GM21786 (cell line): ENCODE measurements at regions not wholly inside any gene's neighbourhood (a gene's known extent, or its start where the extent isn't known, plus 50 kb on each side); places are given as distances from the start of the nearest gene placed in this dataset.

ENCODE experiments used
- ATAC-seq: cut with Tn5 transposase; IDR thresholded peaks from one replicate; pipeline ENCODE4 v1.9.1; 2021; ENCODE audit not compliant: unreplicated experiment

DNA sequence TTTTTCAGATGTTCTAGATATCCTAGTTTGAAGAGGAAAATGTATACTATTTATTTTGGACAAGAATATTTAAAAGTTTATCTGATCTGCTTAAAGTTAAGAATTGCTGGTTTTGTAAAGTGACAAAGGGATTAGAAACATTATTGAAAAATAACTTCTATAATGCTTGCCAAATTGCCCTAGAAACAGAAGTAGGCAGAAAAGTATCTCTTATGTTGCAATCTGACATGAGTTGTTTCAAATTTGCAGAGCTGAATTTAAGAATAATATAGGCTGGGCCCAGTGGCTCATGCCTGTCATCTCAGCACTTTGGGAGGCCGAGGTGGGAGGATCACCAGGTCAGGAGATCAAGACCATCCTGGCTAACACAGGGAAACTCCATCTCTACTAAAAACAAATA, 777.1 kb downstream of the LIG4 start:
- ATAC-seq = no peak

- ATAC-seq = no peak
Measured at GRCh38 chr13:107434347-107434746, 781.0 kb downstream of the LIG4 start.

- ATAC-seq = no peak
Measured at GRCh38 chr13:107427536-107427935, 787.8 kb downstream of the LIG4 start.

DNA sequence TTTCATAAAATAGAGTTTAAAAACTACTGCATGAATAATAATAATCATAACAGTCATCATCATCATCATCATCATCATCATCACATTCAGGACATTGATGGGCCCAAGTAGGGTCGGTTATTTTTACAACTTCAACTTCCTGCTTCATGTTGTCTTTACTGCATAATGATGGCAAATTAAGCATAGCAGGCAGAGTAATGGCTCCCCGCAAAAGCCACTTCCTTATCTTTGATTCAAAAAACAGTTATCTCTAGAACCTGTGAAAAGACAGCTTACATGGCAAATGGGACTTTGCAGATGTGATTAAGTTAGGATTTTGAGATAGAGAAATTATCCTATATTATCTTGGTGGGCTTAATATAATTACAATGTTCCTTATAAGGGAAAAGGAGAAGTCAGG, 792.9 kb downstream of the LIG4 start:
- ATAC-seq = no peak

- no peak for ATAC-seq
Measured at GRCh38 chr13:107421951-107422350, 793.4 kb downstream of the LIG4 start.

DNA sequence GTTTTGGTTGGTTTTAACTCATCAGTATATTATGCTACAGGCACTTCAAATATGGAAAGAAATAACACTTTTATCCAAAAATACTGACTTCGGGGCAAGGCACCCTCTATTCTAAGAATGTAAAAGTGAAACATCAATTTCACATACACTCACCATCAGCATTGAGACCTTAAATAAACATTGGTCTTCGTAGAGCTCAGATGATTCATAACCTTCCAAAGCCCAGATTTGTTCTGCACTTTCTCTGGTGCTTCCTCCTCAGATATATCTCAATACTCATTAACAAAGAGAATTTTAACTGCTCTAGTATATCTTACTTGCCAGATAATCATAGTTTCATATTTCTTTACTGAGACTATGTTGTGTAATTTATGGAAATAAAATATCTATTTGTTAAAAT, 794.3 kb downstream of the LIG4 start:
- ATAC-seq = no peak

GRCh38 chr13:107413005-107413404, 802.3 kb downstream of the LIG4 start:
- no peak for ATAC-seq

DNA sequence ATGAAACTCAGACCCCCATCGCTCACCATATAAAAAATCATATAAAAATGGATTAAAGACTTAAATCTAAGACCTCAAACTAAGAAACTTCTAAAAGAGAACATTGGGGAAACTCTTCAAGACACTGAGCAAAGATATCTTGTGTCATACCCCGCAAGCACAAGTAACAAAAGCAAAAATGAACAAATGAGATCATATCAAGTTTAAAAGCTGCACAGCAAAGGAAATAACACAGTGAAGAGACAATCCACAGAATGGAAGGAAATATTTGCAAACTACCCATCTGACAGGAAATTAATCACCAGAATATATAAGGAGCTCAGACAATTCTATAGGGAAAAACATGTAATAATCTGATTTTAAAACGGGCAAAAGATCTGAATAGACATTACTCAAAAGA, 808.3 kb downstream of the LIG4 start:
- no peak for ATAC-seq

GRCh38 chr13:107395927-107396662, 819.2 kb downstream of the LIG4 start:
- no peak for ATAC-seq

- no peak for ATAC-seq
Measured at GRCh38 chr13:107392205-107392604, 823.1 kb downstream of the LIG4 start.

- ATAC-seq = no peak
Measured at GRCh38 chr13:107387525-107387924, 819.6 kb upstream of the ARGLU1 start.

DNA sequence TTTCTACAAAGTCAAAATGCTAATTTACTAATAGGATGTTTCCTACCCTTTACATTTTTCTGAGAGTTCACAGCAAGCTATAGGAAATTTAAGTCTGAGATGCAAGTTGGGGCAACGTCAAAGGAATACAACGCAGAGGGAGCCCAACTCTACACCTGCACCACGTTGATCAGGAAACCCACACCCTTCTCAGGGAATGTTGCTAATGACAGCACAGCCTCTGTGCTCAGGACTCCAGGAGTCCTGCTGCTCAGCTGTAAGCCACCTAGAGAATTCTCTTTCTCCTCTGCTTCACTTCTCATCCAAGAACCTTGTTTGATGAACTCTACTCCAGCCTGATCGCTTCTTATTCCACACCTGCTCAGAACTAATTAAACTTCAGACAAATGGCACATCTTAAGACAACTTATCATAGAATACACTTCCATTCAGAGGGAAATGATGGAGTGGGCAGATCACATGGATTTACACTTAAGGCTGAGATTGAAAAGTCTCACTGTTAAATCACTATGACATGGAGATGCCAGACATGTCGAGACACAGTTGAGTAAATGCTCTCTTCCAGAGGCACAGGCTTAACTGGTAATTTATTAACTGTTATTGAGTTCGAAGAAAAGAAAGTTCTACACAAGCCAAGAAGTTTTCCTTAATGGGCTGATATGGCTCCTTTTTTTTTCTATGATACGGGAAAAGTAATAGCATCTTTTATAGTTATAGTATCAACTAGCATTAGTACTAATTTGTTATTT, 811.6 kb upstream of the ARGLU1 start:
- no peak for ATAC-seq

- ATAC-seq = no peak
Measured at GRCh38 chr13:107376341-107377125, 808.6 kb upstream of the ARGLU1 start.

DNA sequence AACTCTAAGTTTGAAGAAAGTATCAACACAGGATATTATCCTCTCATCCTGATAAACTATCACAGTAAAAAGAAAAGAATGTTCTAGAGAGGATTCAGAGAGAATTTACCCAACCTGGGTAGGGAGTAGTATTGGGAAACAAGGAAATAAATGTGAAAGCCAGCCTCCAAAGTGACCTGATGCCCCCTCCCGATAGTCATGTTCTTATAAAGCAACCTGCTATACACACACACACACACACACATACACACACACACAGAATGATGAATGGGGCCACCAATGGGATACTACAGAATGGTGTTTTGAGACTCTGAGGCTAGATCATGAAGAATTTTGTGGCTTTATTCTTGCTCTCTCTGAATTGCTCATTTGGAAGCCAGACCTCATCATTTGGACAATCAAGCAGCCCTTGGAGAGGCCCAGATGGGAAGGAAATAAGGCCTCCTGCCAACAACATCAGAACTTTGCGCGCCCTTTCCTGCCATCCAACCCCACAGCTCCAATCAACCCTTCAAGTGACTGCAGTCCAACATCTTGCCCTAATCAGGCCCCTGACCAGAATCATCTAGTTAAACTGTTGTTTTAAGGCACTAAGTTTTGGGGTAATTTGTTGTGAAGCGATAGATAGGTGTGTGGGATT, 807.9 kb upstream of the ARGLU1 start:
- ATAC-seq = no peak

DNA sequence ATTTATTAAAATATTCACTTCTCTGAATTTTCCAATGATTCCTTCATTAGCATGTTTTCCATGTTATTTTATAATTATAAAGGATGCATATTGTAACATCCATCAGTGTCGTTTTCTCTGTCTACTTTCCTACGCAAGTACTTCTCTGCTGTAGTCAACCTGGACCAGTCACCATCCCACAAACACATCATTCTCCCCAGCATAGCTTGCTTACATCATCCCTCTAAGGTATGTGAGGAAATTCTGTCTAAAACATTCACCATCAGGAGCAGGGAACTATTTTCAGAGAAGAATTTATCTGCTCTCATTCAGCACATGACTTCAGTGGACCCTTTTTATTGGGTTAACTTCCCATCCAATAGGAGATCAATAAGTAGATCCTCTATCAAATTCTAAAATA, 806.1 kb upstream of the ARGLU1 start:
- ATAC-seq = no peak

GRCh38 chr13:107373551-107373950, 805.6 kb upstream of the ARGLU1 start:
- ATAC-seq = no peak

DNA sequence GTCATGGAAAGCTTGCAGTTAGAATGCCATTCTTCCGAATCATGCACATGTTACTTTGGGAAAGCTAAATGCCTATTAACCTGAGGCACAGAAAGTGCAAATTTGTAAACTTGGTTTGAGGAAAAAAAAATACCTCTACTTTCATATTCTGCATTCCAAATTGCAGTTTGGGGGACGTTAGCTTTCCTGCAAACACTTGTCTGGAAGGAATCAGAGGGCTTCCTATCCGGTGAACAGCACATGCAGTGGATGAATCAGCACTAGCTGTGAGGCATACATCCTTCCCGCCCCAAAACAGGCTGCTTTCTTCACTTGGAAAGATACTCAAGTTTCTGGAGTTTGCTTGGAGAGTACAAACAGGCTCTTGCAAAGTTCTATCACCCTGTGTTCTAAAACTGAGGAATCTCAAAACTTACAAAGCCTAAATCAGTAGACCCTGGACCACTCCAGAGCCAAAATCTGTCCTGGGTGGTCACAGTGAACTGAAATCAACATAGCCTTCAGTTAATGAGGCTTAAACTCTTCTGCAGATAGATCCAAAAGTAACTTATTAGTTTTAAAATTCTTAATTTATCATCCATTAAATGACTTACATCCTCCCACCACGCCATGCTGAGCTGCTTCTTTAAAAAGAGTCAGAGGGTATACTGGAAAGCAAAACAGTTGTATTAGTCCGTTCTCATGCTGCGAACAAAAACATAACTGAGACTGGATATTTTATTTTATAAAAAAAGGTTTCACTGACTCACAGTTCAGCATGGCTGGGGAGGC, 802.3 kb upstream of the ARGLU1 start:
- ATAC-seq = no peak

- no peak for ATAC-seq
Measured at GRCh38 chr13:107367258-107367657, 799.3 kb upstream of the ARGLU1 start.

DNA sequence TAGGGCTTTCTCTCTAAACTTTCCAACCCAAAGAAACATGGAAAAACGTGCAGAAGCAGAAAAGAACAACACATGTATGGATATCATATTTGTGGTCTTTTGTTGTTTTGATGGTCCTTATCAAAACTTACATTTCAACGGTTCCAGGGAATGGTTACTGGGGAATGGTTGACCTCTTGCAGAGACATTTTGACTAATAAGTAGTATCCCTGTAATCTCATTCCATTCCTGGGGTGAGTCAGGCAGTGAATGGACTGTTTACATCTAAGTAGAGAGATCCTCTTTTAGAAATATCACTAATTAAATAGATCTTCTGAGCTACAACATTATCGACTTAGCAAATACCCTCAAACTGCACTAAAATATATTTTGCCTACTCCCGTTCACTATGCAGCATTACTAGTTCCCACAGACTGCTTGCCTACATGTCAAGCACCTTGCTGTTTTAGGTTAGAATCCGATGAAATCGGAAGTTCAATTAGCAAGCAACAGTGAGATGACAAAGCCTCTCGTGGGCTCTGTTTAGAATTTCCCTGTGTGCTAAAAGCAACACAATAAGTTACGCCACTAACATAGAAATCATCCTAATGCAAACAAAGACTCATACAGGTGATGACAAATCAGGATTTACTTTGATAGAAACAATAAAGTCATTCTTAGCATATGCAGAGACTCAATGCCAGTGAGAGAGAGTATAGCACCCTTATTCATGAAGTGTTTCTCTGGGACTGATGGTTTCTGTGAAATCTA, 797.7 kb upstream of the ARGLU1 start:
- no peak for ATAC-seq

DNA sequence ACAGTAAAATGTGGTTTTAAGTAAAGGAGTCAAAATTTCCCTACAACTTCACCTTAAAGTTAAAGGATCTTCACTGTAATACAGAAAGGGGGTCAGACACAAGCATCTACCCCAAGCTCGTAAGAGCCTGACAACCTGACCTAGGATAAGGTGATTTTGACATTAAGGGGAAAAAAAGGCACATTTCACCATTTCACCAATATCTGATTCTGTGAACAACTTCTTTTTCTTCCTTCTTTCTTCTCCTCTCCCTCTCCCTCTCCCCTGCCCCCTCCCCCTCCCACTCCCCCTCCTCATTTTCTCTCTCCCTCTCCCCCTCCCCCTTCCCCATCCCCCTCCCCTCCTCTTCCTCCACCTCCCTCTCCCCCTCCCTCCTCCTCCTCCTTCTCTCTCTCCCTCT, 796.7 kb upstream of the ARGLU1 start:
- ATAC-seq = no peak
